Kidney glomerular epithelial cell (primary cell): ENCODE measurements at regions not wholly inside any gene's neighbourhood (a gene's known extent, or its start where the extent isn't known, plus 50 kb on each side); places are given as distances from the start of the nearest gene placed in this dataset.
"Not testable (repeated sequence)": the region's sequence is repeated elsewhere in the genome, so short reads cannot be mapped to it uniquely, and the experiment has no call there.

ENCODE experiments used
- DNase-seq: peaks from one replicate; lab custom pipeline; 2025; lab: John Stamatoyannopoulos, UW

DNA sequence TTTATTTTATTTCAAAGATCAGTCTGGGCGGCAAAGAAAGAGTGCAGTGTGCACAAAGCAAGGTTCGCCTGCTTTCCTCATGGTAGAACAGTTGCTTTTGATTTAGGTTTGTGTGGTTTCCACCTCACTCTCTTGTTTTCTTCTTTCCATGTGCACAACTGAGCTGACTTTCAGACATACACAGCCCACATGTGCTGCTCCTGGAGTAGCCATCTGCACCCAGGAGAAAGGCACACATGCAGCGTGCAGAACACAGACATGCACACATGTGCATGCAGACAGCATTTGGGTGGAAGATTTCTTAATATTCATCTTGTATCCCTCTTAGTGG is 302.1 kb downstream of the FZD1 start:
- no peak for DNase-seq

DNA sequence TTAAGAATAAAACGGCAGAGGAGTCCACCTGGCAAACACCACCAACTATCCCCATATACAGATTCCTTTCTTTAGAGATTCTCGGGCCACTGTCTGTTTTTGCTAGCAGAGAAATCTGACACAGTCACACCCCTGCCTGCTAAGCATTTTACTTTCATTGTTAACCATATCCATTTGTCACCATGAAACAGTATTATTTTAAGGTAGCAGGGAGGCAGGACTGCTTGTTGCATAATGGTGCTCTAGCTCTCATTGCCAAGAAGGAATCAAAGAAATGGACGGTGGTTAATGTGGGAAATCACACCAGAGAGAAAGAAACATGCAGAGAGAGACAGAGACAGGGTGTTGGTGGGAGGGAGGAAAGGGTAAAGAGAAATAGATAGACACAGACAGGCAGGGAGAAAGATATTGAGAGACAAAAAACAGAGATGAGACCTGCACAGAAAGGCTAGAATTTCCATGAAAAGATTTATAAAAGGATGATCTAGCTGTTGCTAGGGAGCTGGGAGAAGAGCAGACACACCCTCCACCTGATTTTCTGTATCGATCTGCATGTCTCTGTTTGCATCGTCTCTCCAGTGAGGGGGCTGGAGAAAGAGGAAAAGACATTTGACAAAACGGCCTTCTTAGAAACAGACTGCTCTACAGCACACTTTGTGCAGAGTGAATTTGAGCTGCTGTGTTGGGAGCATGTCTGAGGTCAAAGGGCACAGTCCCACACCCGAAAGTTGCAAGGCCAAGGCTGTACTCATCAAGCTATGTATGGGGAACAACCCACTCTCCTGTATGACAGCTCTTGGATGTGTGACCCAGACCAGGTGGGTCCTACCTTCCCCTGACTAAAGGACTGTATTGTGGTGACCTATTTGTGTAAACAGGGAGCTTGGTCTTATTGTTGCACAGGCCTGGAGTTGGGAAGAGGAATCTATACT is 303.1 kb downstream of the FZD1 start:
- DNase-seq, result no peak

DNA sequence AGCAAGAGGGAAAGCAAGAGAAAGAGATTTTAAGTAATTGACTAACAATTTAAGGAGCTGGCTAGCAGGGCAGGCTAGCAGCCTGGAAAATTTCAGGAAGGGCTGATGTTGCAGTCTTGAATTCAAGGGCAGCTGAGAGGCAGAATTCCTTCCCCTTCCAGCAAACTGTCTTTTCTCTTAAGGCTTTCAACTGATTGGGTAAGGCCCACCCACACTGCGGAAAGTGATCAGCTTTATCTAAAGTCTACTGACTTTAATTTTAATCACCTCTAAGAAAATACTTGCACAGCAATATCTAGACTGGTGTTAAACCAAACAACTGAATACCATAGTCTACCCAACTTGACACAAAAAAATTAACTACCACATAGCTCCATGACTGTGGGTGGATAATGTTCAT is 303.9 kb downstream of the FZD1 start:
- DNase-seq, result no peak

DNA sequence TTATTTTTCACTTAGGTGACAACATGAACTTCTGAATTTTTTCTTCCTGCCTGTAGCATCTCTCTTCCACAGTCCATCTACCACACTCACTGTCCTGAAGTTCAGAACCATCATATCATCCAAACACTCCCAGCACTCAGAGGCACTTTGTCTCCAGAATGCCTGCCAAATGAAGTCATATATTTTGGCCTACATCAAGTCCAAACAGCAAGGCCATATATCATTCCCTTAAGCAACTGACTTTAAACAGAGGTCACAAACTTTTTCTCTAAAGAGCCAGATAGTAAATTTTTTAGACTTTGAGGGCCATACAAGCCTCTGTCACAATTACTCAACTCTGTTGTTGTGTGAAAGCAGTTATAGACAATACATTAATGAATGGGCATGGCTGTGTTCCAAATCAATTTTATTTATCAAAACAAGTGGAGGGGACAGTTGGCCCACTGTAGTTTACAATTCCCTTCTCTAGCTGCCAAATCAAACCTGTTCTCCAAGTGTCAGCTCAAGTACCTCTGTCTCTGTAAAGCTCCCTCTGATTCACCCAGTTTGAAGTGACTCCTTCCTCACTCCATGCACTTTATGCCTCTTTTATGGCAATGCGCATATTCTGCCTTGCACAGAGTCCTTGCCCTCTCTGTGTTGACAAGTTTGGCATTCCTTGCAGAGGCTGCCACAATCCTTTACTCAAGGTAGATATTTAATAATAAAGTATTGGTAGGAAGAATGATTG is 305.7 kb downstream of the FZD1 start:
- no peak for DNase-seq

GRCh38 chr7:91570560-91570959 is 306.3 kb downstream of the FZD1 start:
- DNase-seq, result no peak

- no peak for DNase-seq
These were observed 307.4 kb downstream of the FZD1 start for GRCh38 chr7:91571601-91572000.

DNA sequence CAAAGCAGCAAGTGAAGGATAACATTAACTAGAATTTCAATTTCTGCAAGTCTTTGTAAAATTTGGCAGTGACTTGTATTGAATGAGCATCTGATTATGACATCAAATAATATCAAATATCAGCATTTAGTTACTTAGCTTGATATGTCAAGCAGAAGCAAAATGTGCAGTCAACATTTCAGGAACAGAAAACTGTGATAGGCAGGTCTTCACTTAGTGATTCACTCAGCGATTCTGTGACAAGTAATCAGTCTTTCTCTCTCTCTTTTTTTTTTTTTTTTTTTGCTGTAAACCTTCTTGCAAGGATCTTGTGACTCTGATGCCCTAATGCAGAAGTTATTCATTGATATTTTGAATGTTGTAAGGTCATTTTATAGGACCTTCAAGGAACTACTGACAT is 307.1 kb downstream of the MTERF1 start:
- DNase-seq, result no peak

DNA sequence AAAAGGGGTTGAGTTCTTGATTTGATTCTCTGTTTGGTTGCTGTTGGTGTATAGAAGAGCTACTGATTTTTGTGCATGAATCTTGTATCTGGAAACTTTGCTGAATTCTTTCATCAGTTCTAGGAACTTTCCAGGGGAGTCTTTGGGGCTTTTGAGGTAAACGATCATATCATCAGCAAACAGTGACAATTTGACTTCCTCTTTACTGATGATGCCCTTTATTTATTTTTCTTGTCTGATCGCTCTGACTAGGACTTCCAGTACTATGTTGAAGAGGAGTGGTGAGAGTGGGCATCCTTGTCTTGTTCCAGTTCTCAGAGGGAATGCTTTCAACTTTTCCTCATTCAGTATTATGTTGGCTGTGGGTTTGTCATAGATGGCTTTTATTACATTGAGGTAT is 304.0 kb downstream of the MTERF1 start:
- not testable (repeated sequence) for DNase-seq

DNA sequence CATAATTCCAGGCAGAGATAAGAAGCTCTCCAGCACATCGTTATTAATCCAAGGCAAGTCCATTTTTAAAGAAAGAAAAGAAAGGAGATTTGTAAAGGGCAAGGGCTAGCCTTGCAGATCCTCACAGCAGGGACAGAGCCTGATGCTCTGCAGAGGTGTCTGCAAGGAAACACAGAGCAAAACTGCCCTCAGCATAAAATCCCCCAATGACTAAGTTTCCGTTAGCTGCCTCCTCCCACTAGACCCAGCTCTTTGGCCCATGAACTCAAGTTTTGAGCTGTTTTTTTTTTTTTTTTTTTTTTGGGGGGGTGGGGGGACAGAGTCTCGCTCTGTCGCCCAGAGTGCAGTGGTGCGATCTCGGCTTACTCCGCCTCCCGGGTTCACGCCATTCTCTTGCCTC is 300.7 kb downstream of the MTERF1 start:
- no peak for DNase-seq

GRCh38 chr7:91582799-91583477 is 297.6 kb downstream of the MTERF1 start:
- DNase-seq, result no peak

- DNase-seq, result no peak
These were observed 284.2 kb downstream of the MTERF1 start for GRCh38 chr7:91596287-91596686.

GRCh38 chr7:91598791-91599190 is 281.7 kb downstream of the MTERF1 start:
- DNase-seq, result no peak

GRCh38 chr7:91600112-91600511 is 280.4 kb downstream of the MTERF1 start:
- DNase-seq, result no peak

GRCh38 chr7:91603707-91604106 is 276.8 kb downstream of the MTERF1 start:
- no peak for DNase-seq

GRCh38 chr7:91608606-91609005 is 271.9 kb downstream of the MTERF1 start:
- DNase-seq, result no peak

GRCh38 chr7:91609525-91609924 is 271.0 kb downstream of the MTERF1 start:
- DNase-seq, result no peak

DNA sequence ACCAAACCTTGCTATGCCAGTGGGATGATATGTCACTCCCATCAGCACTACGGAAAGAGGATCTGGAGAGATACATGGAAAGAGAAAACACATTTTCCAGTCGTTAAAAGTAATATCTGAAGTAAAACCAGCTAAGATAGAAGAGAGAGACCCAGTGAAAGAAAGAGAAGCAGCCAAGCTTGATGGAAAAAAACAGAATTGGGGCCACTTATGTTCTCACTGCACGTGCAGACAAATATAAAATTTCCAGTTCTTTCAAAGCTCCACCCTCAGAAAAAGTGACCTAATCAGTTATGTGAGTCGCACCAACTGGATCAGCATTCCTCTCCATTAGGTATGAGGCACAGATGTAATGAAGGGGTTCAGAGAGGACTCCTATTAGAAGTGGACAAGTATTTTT is 266.1 kb downstream of the MTERF1 start:
- DNase-seq, result no peak

DNA sequence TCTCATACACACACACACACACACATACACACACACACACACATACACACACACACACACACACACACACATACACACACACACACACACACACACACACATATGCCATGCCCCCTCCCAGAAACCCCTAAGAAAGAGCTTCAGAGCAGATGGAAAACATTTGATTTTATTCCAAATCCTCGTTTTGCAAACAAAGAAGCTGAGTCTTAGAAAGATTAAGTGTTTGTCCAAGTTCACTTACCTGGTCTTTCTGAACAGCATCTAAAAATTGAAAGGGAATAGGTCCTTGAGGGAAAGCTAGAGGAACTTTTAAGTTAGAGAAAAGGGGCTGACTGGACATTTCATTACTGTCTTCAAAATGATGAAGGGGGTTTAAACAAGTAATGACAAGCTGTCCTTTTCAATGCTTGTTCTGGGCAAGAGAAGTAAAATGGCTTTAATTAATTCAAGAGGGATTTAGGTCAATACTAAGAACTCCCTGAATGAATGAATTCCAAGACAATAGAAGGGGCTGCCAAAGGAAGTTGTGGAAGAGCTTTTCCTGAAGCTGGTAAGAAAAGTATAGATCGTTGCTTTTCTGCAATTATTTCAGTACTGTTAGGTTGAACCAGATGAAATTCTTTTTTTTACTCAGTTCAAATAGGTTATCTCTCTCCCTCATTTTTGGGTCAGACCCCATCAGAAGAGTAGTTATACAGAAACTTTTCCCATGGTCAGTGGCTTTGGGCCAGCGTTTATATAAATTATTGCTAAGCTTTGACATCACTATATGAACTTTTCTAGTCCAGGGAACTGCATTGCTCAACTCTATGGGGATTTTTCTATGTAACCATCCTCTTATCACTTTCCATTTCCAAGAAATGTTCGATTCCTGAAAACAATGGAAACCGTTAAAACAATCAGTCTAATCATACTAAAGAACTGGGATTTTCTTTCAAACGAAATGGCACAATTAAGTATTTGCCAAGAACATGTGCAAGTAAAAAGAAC is 261.4 kb downstream of the MTERF1 start:
- DNase-seq, result no peak

- no peak for DNase-seq
These were observed 259.7 kb downstream of the MTERF1 start for GRCh38 chr7:91620827-91621226.

DNA sequence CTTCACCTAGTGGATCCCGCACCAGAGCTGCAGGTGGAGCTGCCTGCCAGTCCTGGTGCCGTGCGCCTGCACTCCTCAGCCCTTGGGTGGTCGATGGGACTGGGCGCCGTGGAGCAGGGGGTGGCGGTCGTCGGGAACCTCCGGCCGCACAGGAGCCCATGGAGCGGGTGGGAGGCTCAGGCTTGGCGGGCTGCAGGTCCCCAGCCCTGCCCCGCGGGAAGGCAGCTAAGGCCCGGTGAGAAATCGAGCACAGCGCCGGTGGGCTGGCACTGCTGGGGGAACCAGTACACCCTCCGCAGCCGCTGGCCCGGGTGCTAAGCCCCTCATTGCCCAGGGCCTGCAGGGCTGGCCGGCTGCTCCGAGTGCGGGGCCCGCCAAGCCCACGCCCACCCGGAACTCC is 253.2 kb downstream of the MTERF1 start:
- not testable (repeated sequence) for DNase-seq

DNA sequence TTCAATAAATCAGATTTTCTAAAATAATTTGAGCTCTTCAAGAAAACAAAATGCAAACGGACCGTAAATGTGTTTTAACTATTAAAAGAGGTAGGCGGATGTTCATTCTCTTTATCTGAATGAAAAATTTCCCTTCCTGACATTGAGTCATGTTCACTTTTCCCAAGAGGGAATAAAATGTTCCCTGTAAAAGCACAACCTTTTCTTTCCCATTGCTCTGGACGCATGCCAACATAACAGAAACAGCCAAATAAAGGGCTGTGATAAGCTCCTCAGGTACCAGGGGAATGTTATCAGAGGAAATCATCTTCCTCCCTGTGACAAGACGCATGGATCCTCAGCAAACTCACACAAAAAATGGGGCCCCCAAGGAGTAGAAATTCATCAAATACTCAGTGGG is 251.8 kb downstream of the MTERF1 start:
- no peak for DNase-seq
